Activated CD8-positive, alpha-beta memory T cell treated with anti-CD3 and anti-CD28 coated beads, Interleukin-2, amount 10 ng/mL, durations not matched to agents 7 days and 5 days (primary cell): ENCODE measurements at regions not wholly inside any gene's neighbourhood (a gene's known extent, or its start where the extent isn't known, plus 50 kb on each side); places are given as distances from the start of the nearest gene placed in this dataset.
"Not testable (repeated sequence)": the region's sequence is repeated elsewhere in the genome, so short reads cannot be mapped to it uniquely, and the experiment has no call there.

ENCODE experiments used
- ATAC-seq: fragments of 150-1000 bp; cut with Tn5 transposase; one replicate; pipeline ENCODE4 v1.10.0; 2021; ENCODE audit warnings: moderate library complexity
- CTCF ChIA-PET: fragments of 350-600 bp; sonication (Branson Sonifier 250); formaldehyde crosslinking; loops from one replicate; lab custom pipeline; 2021; ENCODE audit warnings: antibody characterized with exemption; lab: Charles Lee
- DNase-seq: peaks from one replicate; pipeline ENCODE4 v3.0.0-alpha.2; 2020
- H3K27ac Mint-ChIP-seq: one replicate; pipeline ENCODE4 v1.8.0; 2021; ENCODE audit warnings: mild to moderate bottlenecking, mixed read lengths
- H3K27me3 Mint-ChIP-seq: one replicate; pipeline ENCODE4 v1.8.0; 2021; ENCODE audit warnings: mixed read lengths
- H3K36me3 Mint-ChIP-seq: one replicate; pipeline ENCODE4 v1.8.0; 2021; ENCODE audit warnings: mild to moderate bottlenecking, mixed read lengths
- H3K4me1 Mint-ChIP-seq: one replicate; pipeline ENCODE4 v1.8.0; 2021; ENCODE audit warnings: mixed read lengths
- H3K4me3 Mint-ChIP-seq: one replicate; pipeline ENCODE4 v1.8.0; 2021; ENCODE audit warnings: mild to moderate bottlenecking, moderate library complexity, mixed read lengths
- H3K9me3 Mint-ChIP-seq: one replicate; pipeline ENCODE4 v1.8.0; 2022; ENCODE audit warnings: low read depth, mixed read lengths

- ATAC-seq (no peak), DNase-seq (no peak)
- Mint-ChIP-seq H3K27me3 (peaks cover 30% of the 10 kb centered on the region), H3K9me3 (peaks cover 10% of the 10 kb centered on the region), H3K4me1 (peaks cover 6% of the 10 kb centered on the region), H3K36me3 (peaks cover 6% of the 10 kb centered on the region), H3K4me3 (no peak overlapping the region), H3K27ac (no peak overlapping the region)
- CTCF ChIA-PET, result interaction anchor here (0.7 to 2.0 kb wide), 10 partner anchors 23 to 221 kb away, joined by 3 to 8 read pairs (median 3); no protein-coding TSS in a partner anchor
Observed at GRCh38 chr11:13184295-13184794, 93.2 kb upstream of the BMAL1 start.

DNA sequence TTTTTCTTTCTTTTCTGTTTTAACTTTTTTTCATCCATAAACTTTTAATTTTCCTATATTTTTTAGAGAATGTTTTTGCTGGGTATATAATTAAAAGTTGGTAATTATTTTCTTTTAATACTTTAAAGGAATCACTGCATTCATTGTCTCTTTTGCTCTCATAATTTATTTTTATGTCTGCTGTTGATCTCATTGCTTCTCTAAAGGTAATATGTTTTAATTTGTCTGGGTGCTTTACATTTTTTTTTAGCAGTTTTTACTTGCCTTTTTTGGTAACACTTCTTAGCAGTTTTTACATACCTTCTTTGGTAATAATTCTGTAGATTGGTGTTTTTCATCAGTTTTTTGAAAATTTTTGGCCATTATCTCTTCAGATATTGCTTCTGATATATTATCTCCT is 89.4 kb upstream of the BMAL1 start:
- Mint-ChIP-seq H3K27ac (no peak overlapping the region), H3K4me1 (peaks cover 4% of the 10 kb centered on the region), H3K9me3 (peaks cover 12% of the 10 kb centered on the region), H3K36me3 (peaks cover 6% of the 10 kb centered on the region), H3K4me3 (no peak overlapping the region), H3K27me3 (peaks cover 32% of the 10 kb centered on the region)
- DNase-seq, result no peak
- no peak for ATAC-seq
- CTCF ChIA-PET, result no interaction called here

DNA sequence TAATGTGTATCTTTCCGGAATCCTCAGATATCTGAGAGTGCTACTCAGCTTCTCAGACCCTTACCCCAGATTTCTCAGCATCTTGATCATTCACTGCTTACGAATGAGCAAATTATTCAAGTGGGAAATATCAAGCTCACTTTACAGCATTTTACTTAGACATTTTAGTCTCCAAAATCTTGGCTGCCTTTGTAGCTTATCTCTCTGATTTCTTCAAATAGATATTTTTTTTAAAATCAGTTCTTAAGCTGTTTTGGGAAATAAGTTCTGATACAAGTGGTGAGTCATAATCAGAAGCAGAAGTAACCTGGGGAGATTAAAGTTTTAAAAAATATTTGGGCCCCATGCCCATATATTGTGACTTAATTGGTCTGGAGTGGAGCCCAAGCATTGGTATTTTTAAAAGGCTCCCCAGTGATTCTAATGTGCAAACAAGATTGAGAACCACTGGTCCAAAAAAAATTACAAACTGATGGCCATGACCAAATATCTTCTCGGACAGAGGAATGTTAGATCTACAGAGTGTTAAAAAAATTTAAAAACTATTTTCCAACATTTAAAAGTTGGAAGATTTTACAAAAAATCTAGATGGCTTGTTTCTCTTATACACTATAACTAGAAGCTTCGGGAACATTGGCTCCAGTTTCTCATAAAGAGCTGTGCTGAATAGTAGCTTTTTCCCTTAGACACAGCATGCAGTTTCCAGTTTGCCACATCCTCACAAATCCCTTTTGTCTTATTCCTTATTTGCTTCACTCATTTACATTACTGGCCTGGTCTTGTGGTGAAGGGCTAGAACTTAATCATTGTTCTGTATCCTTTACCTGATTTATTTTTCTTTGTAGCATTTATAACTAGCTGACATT is 87.8 kb upstream of the BMAL1 start:
- H3K36me3 Mint-ChIP-seq, result peaks cover 6% of the 10 kb centered on the region
- CTCF ChIA-PET, result interaction anchor here (1.4 to 1.9 kb wide), 2 partner anchors 145 to 155 kb away, joined by 3 to 4 read pairs; no protein-coding TSS in a partner anchor
- ATAC-seq (no peak), DNase-seq (no peak)
- H3K27ac Mint-ChIP-seq, result no peak overlapping the region
- no peak overlapping the region for H3K4me3 Mint-ChIP-seq
- peaks cover 14% of the 10 kb centered on the region for H3K9me3 Mint-ChIP-seq
- H3K27me3 Mint-ChIP-seq, result peaks cover 37% of the 10 kb centered on the region
- H3K4me1 Mint-ChIP-seq, result no peaks in the 10 kb centered on the region

- CTCF ChIA-PET, result interaction anchor here (0.6 kb wide), 1 partner anchor 11 kb away, joined by 3 read pairs; no protein-coding TSS in a partner anchor
- Mint-ChIP-seq H3K36me3 (peaks cover 6% of the 10 kb centered on the region), H3K4me3 (no peak overlapping the region), H3K4me1 (no peaks in the 10 kb centered on the region), H3K9me3 (peaks cover 13% of the 10 kb centered on the region), H3K27ac (no peak overlapping the region), H3K27me3 (peaks cover 27% of the 10 kb centered on the region)
- ATAC-seq (no peak), DNase-seq (no peak)
Observed at GRCh38 chr11:13193613-13194012, 84.0 kb upstream of the BMAL1 start.

DNA sequence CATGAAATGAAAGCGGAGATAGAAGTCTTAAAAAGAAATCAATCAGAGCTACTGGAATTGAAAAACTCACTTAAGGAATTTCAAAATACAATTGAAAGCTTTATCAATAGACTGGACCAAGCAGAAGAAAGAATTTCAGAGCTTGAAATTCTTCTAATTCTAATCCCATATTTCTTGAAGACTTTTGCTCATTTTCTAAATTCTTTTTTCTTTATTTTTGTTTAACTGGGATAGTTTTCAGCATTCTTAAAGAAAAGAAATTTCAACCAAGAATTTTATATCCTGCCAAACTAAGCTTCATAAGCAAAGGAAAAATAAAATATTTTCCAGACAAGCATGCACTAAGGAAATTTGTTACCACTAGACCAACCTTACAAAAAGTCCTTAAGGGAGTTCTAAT is 80.2 kb upstream of the BMAL1 start:
- CTCF ChIA-PET, result interaction anchor here (1.0 kb wide), 1 partner anchor 10 kb away, joined by 3 read pairs; no protein-coding TSS in a partner anchor
- H3K36me3 Mint-ChIP-seq, H3K4me3 Mint-ChIP-seq, DNase-seq, H3K4me1 Mint-ChIP-seq, ATAC-seq, H3K27ac Mint-ChIP-seq: not testable (repeated sequence)
- peaks cover 10% of the 10 kb centered on the region for H3K9me3 Mint-ChIP-seq
- peaks cover 19% of the 10 kb centered on the region for H3K27me3 Mint-ChIP-seq

DNA sequence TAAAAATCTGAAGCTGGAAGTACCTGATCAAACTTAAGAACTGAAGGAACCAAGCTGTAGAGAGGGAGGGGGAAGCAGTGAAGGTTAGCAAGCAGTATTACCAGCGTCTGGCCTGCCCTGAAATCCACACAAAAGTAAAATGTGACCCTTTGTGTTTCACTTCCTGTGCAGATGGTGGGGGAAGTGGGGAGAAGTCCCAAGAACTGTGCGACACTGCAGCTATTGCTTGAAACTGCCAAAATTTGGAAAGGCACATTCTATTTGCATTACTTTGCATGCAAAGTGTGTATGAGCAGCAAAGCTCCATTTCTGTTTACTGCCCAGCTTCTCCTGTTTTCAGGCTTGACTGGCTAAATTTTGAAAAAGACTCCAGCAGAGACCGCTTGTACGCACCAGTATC is 72.1 kb upstream of the BMAL1 start:
- DNase-seq, result no peak
- H3K4me1 Mint-ChIP-seq, result peaks cover 43% of the 10 kb centered on the region
- CTCF ChIA-PET, result interaction anchor here (0.8 to 1.5 kb wide), 4 partner anchors 22 to 138 kb away, joined by 3 to 4 read pairs (median 4); no protein-coding TSS in a partner anchor
- ATAC-seq, result no peak
- H3K36me3 Mint-ChIP-seq, result no peaks in the 10 kb centered on the region
- H3K4me3 Mint-ChIP-seq, result peak overlapping the region; percentile 3
- no peaks in the 10 kb centered on the region for H3K9me3 Mint-ChIP-seq
- peak overlapping the region; percentile 54 for H3K27ac Mint-ChIP-seq
- no peaks in the 10 kb centered on the region for H3K27me3 Mint-ChIP-seq

- Mint-ChIP-seq H3K36me3 (no peaks in the 10 kb centered on the region), H3K27ac (peak overlapping the region; percentile 14), H3K4me3 (no peak overlapping the region), H3K4me1 (peaks cover 43% of the 10 kb centered on the region), H3K27me3 (no peaks in the 10 kb centered on the region), H3K9me3 (no peaks in the 10 kb centered on the region)
- CTCF ChIA-PET, result interaction anchor here (1.0 to 2.3 kb wide), 4 partner anchors 23 to 138 kb away, joined by 3 to 8 read pairs (median 4); no protein-coding TSS in a partner anchor
- ATAC-seq (peak; percentile 35), DNase-seq (no peak)
Observed at GRCh38 chr11:13206086-13206640, 71.4 kb upstream of the BMAL1 start.

- H3K4me1 Mint-ChIP-seq, result peaks cover 43% of the 10 kb centered on the region
- H3K4me3 Mint-ChIP-seq, result peak overlapping the region; percentile 73
- DNase-seq (no peak), ATAC-seq (no peak)
- H3K36me3 Mint-ChIP-seq, result no peaks in the 10 kb centered on the region
- CTCF ChIA-PET, result interaction anchor here (0.9 to 2.3 kb wide), 8 partner anchors 10 to 131 kb away, joined by 3 to 8 read pairs (median 4); no protein-coding TSS in a partner anchor
- H3K27ac Mint-ChIP-seq, result peak overlapping the region; percentile 82
- H3K9me3 Mint-ChIP-seq, result no peaks in the 10 kb centered on the region
- no peaks in the 10 kb centered on the region for H3K27me3 Mint-ChIP-seq
Observed at GRCh38 chr11:13207270-13207664, 70.3 kb upstream of the BMAL1 start.

GRCh38 chr11:13207665-13208594 is 69.7 kb upstream of the BMAL1 start:
- no peak for DNase-seq
- H3K9me3 Mint-ChIP-seq, result no peaks in the 10 kb centered on the region
- no peaks in the 10 kb centered on the region for H3K36me3 Mint-ChIP-seq

GRCh38 chr11:13208921-13209320 is 68.7 kb upstream of the BMAL1 start:
- no peaks in the 10 kb centered on the region for H3K27me3 Mint-ChIP-seq
- ATAC-seq, result no peak

More at GRCh38 chr11:13207665-13208594, 69.7 kb upstream of the BMAL1 start:
- Mint-ChIP-seq H3K4me1 (peaks cover 43% of the 10 kb centered on the region), H3K4me3 (peak overlapping the region; percentile 73), H3K27me3 (no peaks in the 10 kb centered on the region), H3K27ac (peak overlapping the region; percentile 82)
- CTCF ChIA-PET, result interaction anchor here (0.9 to 2.3 kb wide), 9 partner anchors 11 to 136 kb away, joined by 3 to 8 read pairs (median 5); no protein-coding TSS in a partner anchor
- ATAC-seq, result peak; percentile 77

DNA sequence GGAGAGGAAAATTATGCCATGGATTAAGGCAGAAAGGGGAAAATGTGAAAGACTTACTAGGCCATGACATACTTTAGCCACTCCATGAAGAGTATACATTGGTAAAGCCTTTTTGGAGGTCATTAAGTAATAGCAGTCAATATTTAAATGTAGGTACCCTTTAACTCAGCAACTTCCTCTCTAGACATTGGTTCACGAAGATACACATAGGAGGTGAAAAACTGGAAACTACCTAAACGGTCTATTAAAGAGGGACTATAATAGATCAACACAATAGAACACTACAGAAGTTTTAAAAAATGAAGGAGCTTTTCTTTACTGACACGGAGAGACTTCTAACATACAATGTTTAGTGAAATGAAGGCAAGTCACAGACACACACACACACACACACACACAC is 68.2 kb upstream of the BMAL1 start:
- Mint-ChIP-seq H3K9me3 (no peaks in the 10 kb centered on the region), H3K4me1 (peaks cover 41% of the 10 kb centered on the region), H3K27me3 (no peaks in the 10 kb centered on the region), H3K36me3 (no peaks in the 10 kb centered on the region), H3K27ac (no peak overlapping the region), H3K4me3 (no peak overlapping the region)
- CTCF ChIA-PET, result interaction anchor here (0.9 to 2.7 kb wide), 6 partner anchors 25 to 176 kb away, joined by 3 to 20 read pairs (median 12); no protein-coding TSS in a partner anchor
- no peak for ATAC-seq
- no peak for DNase-seq

More at GRCh38 chr11:13208921-13209320, 68.7 kb upstream of the BMAL1 start:
- Mint-ChIP-seq H3K27ac (no peak overlapping the region), H3K9me3 (no peaks in the 10 kb centered on the region), H3K36me3 (no peaks in the 10 kb centered on the region), H3K4me1 (peaks cover 43% of the 10 kb centered on the region), H3K4me3 (no peak overlapping the region)
- DNase-seq, result no peak
- CTCF ChIA-PET, result interaction anchor here (1.5 to 2.7 kb wide), 4 partner anchors 26 to 176 kb away, joined by 5 to 16 read pairs (median 8); no protein-coding TSS in a partner anchor

DNA sequence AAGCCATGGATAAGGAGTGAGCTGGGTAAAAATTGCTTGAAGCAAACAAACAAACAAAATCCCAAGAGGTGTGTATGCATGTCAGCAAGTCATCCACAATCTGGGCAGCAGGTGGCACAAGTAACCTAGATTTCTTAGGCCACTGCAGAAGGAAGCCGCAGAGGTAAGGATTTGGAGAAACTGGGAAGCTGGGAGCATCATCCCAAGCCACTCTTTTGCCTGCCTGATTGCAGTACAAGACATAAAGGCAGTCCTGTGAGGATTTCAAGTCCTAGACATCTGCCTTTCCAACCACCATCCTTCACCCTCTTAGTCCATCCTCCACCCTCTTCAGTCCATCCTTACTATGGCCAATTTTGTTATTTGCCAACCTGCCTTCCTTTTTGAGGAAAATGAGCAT is 67.2 kb upstream of the BMAL1 start:
- ATAC-seq, result peak; percentile 37
- CTCF ChIA-PET, result interaction anchor here (0.8 to 2.7 kb wide), 13 partner anchors 21 to 175 kb away, joined by 3 to 20 read pairs (median 4); no protein-coding TSS in a partner anchor
- no peak overlapping the region for H3K27ac Mint-ChIP-seq
- no peak overlapping the region for H3K4me3 Mint-ChIP-seq
- peaks cover 33% of the 10 kb centered on the region for H3K4me1 Mint-ChIP-seq
- peak; percentile 57 for DNase-seq
- no peaks in the 10 kb centered on the region for H3K9me3 Mint-ChIP-seq
- no peaks in the 10 kb centered on the region for H3K27me3 Mint-ChIP-seq
- no peaks in the 10 kb centered on the region for H3K36me3 Mint-ChIP-seq
